CD4-positive, alpha-beta T cell treated with Interleukin-21 for 1 hour (primary cell): ENCODE measurements at regions not wholly inside any gene's neighbourhood (a gene's known extent, or its start where the extent isn't known, plus 50 kb on each side); places are given as distances from the start of the nearest gene placed in this dataset.

Experiments used
- DNase-seq: peaks from one replicate; pipeline ENCODE4 v3.0.0-alpha.2; 2020

GRCh38 chr6:18335948-18336347 lies 51.2 kb upstream of the RNF144B start:
- DNase-seq = no peak

GRCh38 chr6:18334251-18334650 lies 52.9 kb upstream of the RNF144B start:
- no peak for DNase-seq

- peak; percentile 5 for DNase-seq
These were observed 56.5 kb upstream of the RNF144B start for GRCh38 chr6:18330548-18331081.

- no peak for DNase-seq
These were observed 57.4 kb upstream of the RNF144B start for GRCh38 chr6:18329776-18330175.

- no peak for DNase-seq
These were observed 58.6 kb upstream of the RNF144B start for GRCh38 chr6:18328540-18328939.

GRCh38 chr6:18328070-18328469 lies 59.1 kb upstream of the RNF144B start:
- no peak for DNase-seq

GRCh38 chr6:18327626-18328025 lies 59.5 kb upstream of the RNF144B start:
- no peak for DNase-seq

GRCh38 chr6:18326980-18327379 lies 60.2 kb upstream of the RNF144B start:
- DNase-seq = no peak

- no peak for DNase-seq
These were observed 61.1 kb upstream of the RNF144B start for GRCh38 chr6:18326001-18326400.

GRCh38 chr6:18324706-18325042 lies 60.3 kb upstream of the DEK start:
- DNase-seq = no peak

GRCh38 chr6:18323935-18324705 lies 59.8 kb upstream of the DEK start:
- DNase-seq = peak; percentile 51

GRCh38 chr6:18317850-18318249 lies 53.5 kb upstream of the DEK start:
- DNase-seq = no peak

- DNase-seq = no peak
These were observed 50.1 kb upstream of the DEK start for GRCh38 chr6:18314317-18314997.
